Gastrocnemius medialis (tissue), 4 donors: ENCODE measurements at regions not wholly inside any gene's neighbourhood (a gene's known extent, or its start where the extent isn't known, plus 50 kb on each side); places are given as distances from the start of the nearest gene placed in this dataset.

Experiments used
- ATAC-seq, 2 donors: fragments of 150-250 bp; one replicate each; pipeline ENCODE4 v1.9.1; 2016
- DNase-seq, 2 donors: peaks; one replicate each; pipeline ENCODE4 v3.0.0-alpha.2; 2019
- H3K27ac ChIP-seq, 4 donors: fragments of 200-600 bp; sonication (generic); 1 replicate in 1 of 4; 2 replicates in 3 of 4; pipeline ENCODE4 v1.5.1; 2016 to 2018; ENCODE audit warnings: mild to moderate bottlenecking in 2 of 4, moderate library complexity in 1 of 4
- H3K27me3 ChIP-seq, 3 donors: fragments of 200-600 bp; sonication (generic) in 2 of 3; 1 replicate in 1 of 3; 2 replicates in 2 of 3; pipeline versions ENCODE4 v1.5.1 to v1.6.0; 2016 to 2019; ENCODE audit warnings: mild to moderate bottlenecking in 1 of 3, moderate library complexity in 1 of 3
- H3K36me3 ChIP-seq, 2 donors: fragments of 200-600 bp; sonication (generic) in 1 of 2; one replicate each; pipeline ENCODE4 v1.5.1; 2017 to 2018
- H3K4me1 ChIP-seq, 2 donors: fragments of 200-600 bp; sonication (generic) in 1 of 2; one replicate each; pipeline ENCODE4 v1.5.1; 2016 to 2017; ENCODE audit warnings: mild to moderate bottlenecking in 2 of 2
- H3K4me3 ChIP-seq, 4 donors: fragments of 200-600 bp; sonication (generic) in 3 of 4; 1 replicate in 1 of 4; 2 replicates in 3 of 4; pipeline ENCODE4 v1.5.1; 2016 to 2019; ENCODE audit warnings: mild to moderate bottlenecking in 2 of 4
- H3K9me3 ChIP-seq, 3 donors: fragments of 200-600 bp; sonication (generic) in 2 of 3; 1 replicate in 1 of 3; 2 replicates in 2 of 3; pipeline ENCODE4 v1.5.1; 2016 to 2019
- CTCF ChIP-seq, 5 experiments: fragments of 450-650 bp in 3 of 5; fragments of 200-600 bp in 2 of 5; sonication (generic) in 2 of 5; IDR thresholded peaks in 4 of 5; conservative IDR thresholded peaks in 1 of 5; 1 replicate in 4 of 5; 2 replicates in 1 of 5; pipeline ENCODE4 v1.5.1; 2016 to 2019; ENCODE audit warnings: antibody characterized with exemption in 5 of 5, mild to moderate bottlenecking in 3 of 5, moderate library complexity in 3 of 5
- POLR2A ChIP-seq, 2 donors: fragments of 450-650 bp; IDR thresholded peaks; one replicate each; pipeline ENCODE4 v1.6.1; 2017; ENCODE audit warnings: antibody characterized with exemption in 2 of 2, mild to moderate bottlenecking in 2 of 2, moderate library complexity in 2 of 2
- in situ Hi-C, 4 donors: fragments of 200-750 bp; cut with MboI; loops; one replicate each; pipeline versions ENCODE4 v1.15.0 to v1.8.0; 2017; ENCODE audit warnings: low sequenced_read_pairs in 4 of 4
- intact Hi-C: fragments of 100-400 bp; cut with DNase I; formaldehyde crosslinking; loops from one replicate; pipeline ENCODE4 v1.15.1; 2023; ENCODE audit warnings: low total_unique reads

GRCh38 chr5:120927950-120928530 is 463.9 kb downstream of the PRR16 start:
- intact Hi-C loops, result no loop called here
- Histone ChIP-seq H3K9me3 (no peaks in the 10 kb centered on the region), H3K4me3 (no peak overlapping the region), H3K36me3 (no peaks in the 10 kb centered on the region), H3K4me1 (no peaks in the 10 kb centered on the region), H3K27me3 (no peaks in the 10 kb centered on the region), H3K27ac (no peak overlapping the region)
- TF ChIP-seq POLR2A (IDR thresholded peaks at IDR 0.05) (no peak), CTCF (IDR thresholded peaks at IDR 0.05 in 4 of 5, conservative IDR thresholded peaks at IDR 0.05 in 1 of 5) (no peak)
- no peak for ATAC-seq
- no peak for DNase-seq
- in situ Hi-C loops, result no loop called here

GRCh38 chr5:120932480-120932879 is 468.4 kb downstream of the PRR16 start:
- TF ChIP-seq POLR2A (IDR thresholded peaks at IDR 0.05), result no peak
- TF ChIP-seq CTCF (IDR thresholded peaks at IDR 0.05 in 4 of 5, conservative IDR thresholded peaks at IDR 0.05 in 1 of 5), result no peak

GRCh38 chr5:120934031-120934430 is 469.9 kb downstream of the PRR16 start:
- Histone ChIP-seq H3K27me3 (no peaks in the 10 kb centered on the region), H3K4me1 (no peaks in the 10 kb centered on the region), H3K27ac (no peak overlapping the region), H3K36me3 (no peaks in the 10 kb centered on the region), H3K4me3 (no peak overlapping the region), H3K9me3 (no peaks in the 10 kb centered on the region)
- DNase-seq (no peak), ATAC-seq (no peak)
- in situ Hi-C loops, result no loop called here
- intact Hi-C loops, result no loop called here
- TF ChIP-seq CTCF (IDR thresholded peaks at IDR 0.05 in 4 of 5, conservative IDR thresholded peaks at IDR 0.05 in 1 of 5) (no peak), POLR2A (IDR thresholded peaks at IDR 0.05) (no peak)

More at GRCh38 chr5:120932480-120932879, 468.4 kb downstream of the PRR16 start:
- Histone ChIP-seq H3K4me3 (no peak overlapping the region), H3K27me3 (no peaks in the 10 kb centered on the region), H3K27ac (no peak overlapping the region), H3K4me1 (no peaks in the 10 kb centered on the region), H3K9me3 (no peaks in the 10 kb centered on the region), H3K36me3 (no peaks in the 10 kb centered on the region)
- DNase-seq (no peak), ATAC-seq (no peak)
- intact Hi-C loops, result no loop called here
- in situ Hi-C loops, result no loop called here

GRCh38 chr5:120936652-120937051 is 472.6 kb downstream of the PRR16 start:
- ATAC-seq (no peak), DNase-seq (no peak)
- in situ Hi-C loops, result no loop called here

More at GRCh38 chr5:120936652-120937051, 472.6 kb downstream of the PRR16 start:
- H3K9me3 ChIP-seq, result no peaks in the 10 kb centered on the region
- H3K27me3 ChIP-seq, result no peaks in the 10 kb centered on the region
- no peaks in the 10 kb centered on the region for H3K36me3 ChIP-seq
- no peak overlapping the region for H3K4me3 ChIP-seq
- no peak for TF ChIP-seq POLR2A (IDR thresholded peaks at IDR 0.05)
- TF ChIP-seq CTCF (IDR thresholded peaks at IDR 0.05 in 4 of 5, conservative IDR thresholded peaks at IDR 0.05 in 1 of 5), result no peak
- no peaks in the 10 kb centered on the region for H3K4me1 ChIP-seq
- intact Hi-C loops, result no loop called here
- H3K27ac ChIP-seq, result no peak overlapping the region
